Astrocyte (in vitro differentiated cells and primary cell): ENCODE measurements at regions not wholly inside any gene's neighbourhood (a gene's known extent, or its start where the extent isn't known, plus 50 kb on each side); places are given as distances from the start of the nearest gene placed in this dataset.

Experiments used
- DNase-seq: peaks from one replicate; pipeline ENCODE4 v3.0.0-alpha.2; 2010; ENCODE audit warnings: low read depth
- FAIRE-seq: peaks from 2 replicates; lab custom pipeline; 2011; peaks lifted over from hg19 to GRCh38; lab: Jason Lieb, UNC
- H2AFZ ChIP-seq: 2 replicates; pipeline ENCODE4 v1.6.0; 2012; ENCODE audit warnings: low read depth, low read length, inconsistent platforms
- H3K27ac ChIP-seq: 2 replicates; pipeline ENCODE4 v1.5.1; 2011; ENCODE audit warnings: low read depth, low read length, inconsistent platforms
- H3K27me3 ChIP-seq: 2 replicates; pipeline ENCODE4 v1.6.0; 2011; ENCODE audit warnings: low read length, inconsistent platforms; ENCODE audit not compliant: insufficient read depth
- H3K36me3 ChIP-seq: 2 replicates; pipeline ENCODE4 v1.5.1; 2011; ENCODE audit warnings: low read length, inconsistent platforms; ENCODE audit not compliant: insufficient read depth
- H3K4me1 ChIP-seq: 2 replicates; pipeline ENCODE4 v1.5.1; 2011; ENCODE audit warnings: low read length, inconsistent platforms; ENCODE audit not compliant: insufficient read depth
- H3K4me2 ChIP-seq: 2 replicates; pipeline ENCODE4 v1.6.0; 2012; ENCODE audit warnings: low read length, inconsistent platforms
- H3K4me3 ChIP-seq: 2 replicates; pipeline ENCODE4 v1.5.1; 2011; ENCODE audit warnings: low read depth, mild to moderate bottlenecking, low read length, inconsistent platforms; ENCODE audit not compliant: insufficient read depth
- H3K79me2 ChIP-seq: 2 replicates; pipeline ENCODE4 v1.6.0; 2012; ENCODE audit warnings: mild to moderate bottlenecking, low read length, inconsistent platforms; ENCODE audit not compliant: insufficient read depth
- H3K9ac ChIP-seq: 2 replicates; pipeline ENCODE4 v1.6.0; 2012; ENCODE audit warnings: mild to moderate bottlenecking, low read length, inconsistent platforms
- H3K9me3 ChIP-seq: 2 replicates; pipeline ENCODE4 v1.5.1; 2012; ENCODE audit warnings: low read depth, mild to moderate bottlenecking, low read length, inconsistent platforms; ENCODE audit not compliant: insufficient read depth
- H4K20me1 ChIP-seq: 2 replicates; pipeline ENCODE4 v1.6.0; 2012; ENCODE audit warnings: low read length, inconsistent platforms; ENCODE audit not compliant: insufficient read depth
- H3K27ac Mint-ChIP-seq: one replicate; pipeline ENCODE4 v1.8.0; 2021; ENCODE audit warnings: mild to moderate bottlenecking, mixed read lengths; ENCODE audit not compliant: unreplicated experiment
- H3K27me3 Mint-ChIP-seq: one replicate; pipeline ENCODE4 v1.8.0; 2021; ENCODE audit warnings: low read depth, mixed read lengths; ENCODE audit not compliant: unreplicated experiment
- H3K36me3 Mint-ChIP-seq: one replicate; pipeline ENCODE4 v1.8.0; 2021; ENCODE audit warnings: low read depth, mixed read lengths; ENCODE audit not compliant: unreplicated experiment
- H3K4me1 Mint-ChIP-seq: one replicate; pipeline ENCODE4 v1.8.0; 2021; ENCODE audit warnings: low read depth, mixed read lengths; ENCODE audit not compliant: unreplicated experiment
- H3K4me3 Mint-ChIP-seq: one replicate; pipeline ENCODE4 v1.8.0; 2021; ENCODE audit warnings: mild to moderate bottlenecking, moderate library complexity, mixed read lengths; ENCODE audit not compliant: unreplicated experiment
- H3K9me3 Mint-ChIP-seq: one replicate; pipeline ENCODE4 v1.8.0; 2021; ENCODE audit warnings: mild to moderate bottlenecking, mixed read lengths; ENCODE audit not compliant: unreplicated experiment
- EZH2 ChIP-seq: IDR thresholded peaks from 2 replicates; pipeline ENCODE4 v1.6.1; 2012; ENCODE audit warnings: mild to moderate bottlenecking, low read length, inconsistent platforms; ENCODE audit not compliant: insufficient read depth
- TF ChIP-seq, protein P1 (sequence below): IDR thresholded peaks from 2 replicates; pipeline ENCODE4 v1.5.1; 2011; ENCODE audit warnings: low read depth, mild to moderate bottlenecking, inconsistent platforms, low read length, moderate library complexity; ENCODE audit not compliant: insufficient read depth

GRCh38 chr9:30967476-30967875 lies 1417.0 kb upstream of the ACO1 start:
- FAIRE-seq: no peak
- no peaks in the 10 kb centered on the region for H3K36me3 Mint-ChIP-seq
- Histone ChIP-seq H3K4me3 (no peak overlapping the region), H3K4me2 (no peak overlapping the region), H4K20me1 (no peaks in the 10 kb centered on the region), H3K79me2 (no peaks in the 10 kb centered on the region), H3K27me3 (no peaks in the 10 kb centered on the region), H3K9ac (no peak overlapping the region), H3K4me1 (no peaks in the 10 kb centered on the region), H3K27ac (no peak overlapping the region), H2AFZ (no peak overlapping the region), H3K9me3 (no peaks in the 10 kb centered on the region), H3K36me3 (no peaks in the 10 kb centered on the region)
- TF ChIP-seq, protein P1, sequence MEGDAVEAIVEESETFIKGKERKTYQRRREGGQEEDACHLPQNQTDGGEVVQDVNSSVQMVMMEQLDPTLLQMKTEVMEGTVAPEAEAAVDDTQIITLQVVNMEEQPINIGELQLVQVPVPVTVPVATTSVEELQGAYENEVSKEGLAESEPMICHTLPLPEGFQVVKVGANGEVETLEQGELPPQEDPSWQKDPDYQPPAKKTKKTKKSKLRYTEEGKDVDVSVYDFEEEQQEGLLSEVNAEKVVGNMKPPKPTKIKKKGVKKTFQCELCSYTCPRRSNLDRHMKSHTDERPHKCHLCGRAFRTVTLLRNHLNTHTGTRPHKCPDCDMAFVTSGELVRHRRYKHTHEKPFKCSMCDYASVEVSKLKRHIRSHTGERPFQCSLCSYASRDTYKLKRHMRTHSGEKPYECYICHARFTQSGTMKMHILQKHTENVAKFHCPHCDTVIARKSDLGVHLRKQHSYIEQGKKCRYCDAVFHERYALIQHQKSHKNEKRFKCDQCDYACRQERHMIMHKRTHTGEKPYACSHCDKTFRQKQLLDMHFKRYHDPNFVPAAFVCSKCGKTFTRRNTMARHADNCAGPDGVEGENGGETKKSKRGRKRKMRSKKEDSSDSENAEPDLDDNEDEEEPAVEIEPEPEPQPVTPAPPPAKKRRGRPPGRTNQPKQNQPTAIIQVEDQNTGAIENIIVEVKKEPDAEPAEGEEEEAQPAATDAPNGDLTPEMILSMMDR: no peak
- H3K9me3 Mint-ChIP-seq: peaks cover 4% of the 10 kb centered on the region
- DNase-seq: no peak
- H3K27me3 Mint-ChIP-seq: no peaks in the 10 kb centered on the region
- H3K4me1 Mint-ChIP-seq: peaks cover 3% of the 10 kb centered on the region
- no peak overlapping the region for H3K4me3 Mint-ChIP-seq
- peak overlapping the region; percentile 37 for H3K27ac Mint-ChIP-seq

- Mint-ChIP-seq H3K27ac (no peak overlapping the region), H3K4me3 (no peak overlapping the region), H3K9me3 (no peaks in the 10 kb centered on the region), H3K4me1 (peaks cover 6% of the 10 kb centered on the region), H3K27me3 (no peaks in the 10 kb centered on the region), H3K36me3 (no peaks in the 10 kb centered on the region)
- Histone ChIP-seq H3K36me3 (no peaks in the 10 kb centered on the region), H3K4me1 (no peaks in the 10 kb centered on the region), H3K79me2 (no peaks in the 10 kb centered on the region), H3K4me2 (no peak overlapping the region), H2AFZ (no peak overlapping the region), H3K27ac (no peak overlapping the region), H3K27me3 (no peaks in the 10 kb centered on the region), H3K4me3 (no peak overlapping the region), H3K9ac (no peak overlapping the region), H3K9me3 (no peaks in the 10 kb centered on the region), H4K20me1 (no peaks in the 10 kb centered on the region)
- no peak for TF ChIP-seq EZH2
- TF ChIP-seq, protein P1: no peak
- FAIRE-seq (no peak), DNase-seq (no peak)
These were observed 1414.3 kb upstream of the ACO1 start for GRCh38 chr9:30970186-30970585.

DNA sequence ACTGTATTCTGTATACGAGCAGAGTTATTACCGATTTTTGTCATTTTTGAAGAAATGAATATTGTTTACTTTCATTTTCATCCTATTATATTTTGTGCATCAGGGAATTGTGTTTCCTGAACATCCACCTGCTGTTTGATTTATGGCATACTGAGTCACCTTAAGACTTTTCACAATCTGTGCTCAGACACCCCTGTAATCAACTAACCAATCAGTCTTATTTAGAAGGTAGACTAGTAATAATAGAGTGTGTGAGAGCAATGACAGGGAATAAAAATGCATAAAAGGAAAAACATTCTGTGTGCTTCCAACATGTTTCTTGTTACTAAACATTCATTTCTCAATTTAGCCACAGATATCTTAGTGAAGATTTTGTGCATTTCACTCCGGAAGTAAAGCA lies 1413.6 kb upstream of the ACO1 start:
- H3K4me3 Mint-ChIP-seq: no peak overlapping the region

More for the DNA sequence above, 1413.6 kb upstream of the ACO1 start:
- Mint-ChIP-seq H3K9me3 (no peaks in the 10 kb centered on the region), H3K27ac (no peak overlapping the region), H3K27me3 (no peaks in the 10 kb centered on the region), H3K36me3 (no peaks in the 10 kb centered on the region), H3K4me1 (peaks cover 6% of the 10 kb centered on the region)
- no peaks in the 10 kb centered on the region for H3K27me3 ChIP-seq
- no peaks in the 10 kb centered on the region for H3K9me3 ChIP-seq
- no peaks in the 10 kb centered on the region for H4K20me1 ChIP-seq
- no peak for FAIRE-seq
- H3K79me2 ChIP-seq: no peaks in the 10 kb centered on the region
- DNase-seq: no peak
- no peaks in the 10 kb centered on the region for H3K36me3 ChIP-seq
- H3K27ac ChIP-seq: no peak overlapping the region
- no peaks in the 10 kb centered on the region for H3K4me1 ChIP-seq
- TF ChIP-seq, protein P1: no peak
- no peak for TF ChIP-seq EZH2
- no peak overlapping the region for H2AFZ ChIP-seq
- H3K4me3 ChIP-seq: no peak overlapping the region
- H3K4me2 ChIP-seq: no peak overlapping the region
- H3K9ac ChIP-seq: no peak overlapping the region
